ENCODE measurements at regions not wholly inside any gene's neighbourhood (a gene's known extent, or its start where the extent isn't known, plus 50 kb on each side); places are given as distances from the start of the nearest gene placed in this dataset.
"Not testable (repeated sequence)": the region's sequence is repeated elsewhere in the genome, so short reads cannot be mapped to it uniquely, and the experiment has no call there.

- no peak for TF ChIP-seq ARNTL (CRISPR knock-in tag; IDR thresholded peaks at IDR 0.05; ENCODE audit: borderline replicate concordance, low read depth)
Observed at GRCh38 chr5:94057655-94058054, 316.3 kb upstream of the POU5F2 start (continued).

- TF ChIP-seq TOX (CRISPR knock-in tag; IDR thresholded peaks at IDR 0.05; ENCODE audit: borderline replicate concordance) (no peak), CSRNP3 (CRISPR knock-in tag; IDR thresholded peaks at IDR 0.05) (no peak), ARNTL (CRISPR knock-in tag; IDR thresholded peaks at IDR 0.05; ENCODE audit: borderline replicate concordance, low read depth) (no peak), ZNF565 (CRISPR knock-in tag; conservative IDR thresholded peaks at IDR 0.05; ENCODE audit: low read depth) (no peak), PPARA (CRISPR knock-in tag; IDR thresholded peaks at IDR 0.05; ENCODE audit: borderline replicate concordance) (no peak)
- ATAC-seq: no peak
Observed at GRCh38 chr5:94057217-94057616, 315.8 kb upstream of the POU5F2 start.

DNA sequence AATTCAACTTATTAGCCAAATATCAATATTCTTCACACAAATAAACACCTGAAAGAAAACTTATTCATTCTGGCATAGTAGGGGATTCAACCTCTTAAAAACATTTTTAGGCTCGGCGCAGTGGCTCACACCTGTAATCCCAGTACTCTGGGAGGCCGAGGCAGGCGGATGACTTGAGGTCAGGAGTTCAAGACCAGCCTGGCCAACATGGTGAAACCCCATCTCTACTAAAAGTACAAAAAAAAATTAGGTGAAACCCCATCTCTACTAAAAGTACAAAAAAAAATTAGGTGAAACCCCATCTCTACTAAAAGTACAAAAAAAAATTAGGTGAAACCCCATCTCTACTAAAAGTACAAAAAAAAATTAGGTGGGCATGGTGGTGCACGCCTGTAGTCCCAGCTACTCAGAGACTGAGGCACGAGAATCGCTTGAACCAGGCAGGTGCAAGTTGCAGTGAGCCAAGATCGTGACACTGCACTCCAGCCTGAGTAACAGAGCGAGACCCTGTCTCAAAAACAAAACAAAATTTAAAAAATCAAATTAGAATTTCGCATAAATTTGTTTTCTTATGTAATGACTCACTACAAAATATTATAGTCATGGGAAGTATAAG, 308.0 kb upstream of the POU5F2 start:
- ATAC-seq: not testable (repeated sequence)

- no peak for ATAC-seq
- TF ChIP-seq, protein P1, sequence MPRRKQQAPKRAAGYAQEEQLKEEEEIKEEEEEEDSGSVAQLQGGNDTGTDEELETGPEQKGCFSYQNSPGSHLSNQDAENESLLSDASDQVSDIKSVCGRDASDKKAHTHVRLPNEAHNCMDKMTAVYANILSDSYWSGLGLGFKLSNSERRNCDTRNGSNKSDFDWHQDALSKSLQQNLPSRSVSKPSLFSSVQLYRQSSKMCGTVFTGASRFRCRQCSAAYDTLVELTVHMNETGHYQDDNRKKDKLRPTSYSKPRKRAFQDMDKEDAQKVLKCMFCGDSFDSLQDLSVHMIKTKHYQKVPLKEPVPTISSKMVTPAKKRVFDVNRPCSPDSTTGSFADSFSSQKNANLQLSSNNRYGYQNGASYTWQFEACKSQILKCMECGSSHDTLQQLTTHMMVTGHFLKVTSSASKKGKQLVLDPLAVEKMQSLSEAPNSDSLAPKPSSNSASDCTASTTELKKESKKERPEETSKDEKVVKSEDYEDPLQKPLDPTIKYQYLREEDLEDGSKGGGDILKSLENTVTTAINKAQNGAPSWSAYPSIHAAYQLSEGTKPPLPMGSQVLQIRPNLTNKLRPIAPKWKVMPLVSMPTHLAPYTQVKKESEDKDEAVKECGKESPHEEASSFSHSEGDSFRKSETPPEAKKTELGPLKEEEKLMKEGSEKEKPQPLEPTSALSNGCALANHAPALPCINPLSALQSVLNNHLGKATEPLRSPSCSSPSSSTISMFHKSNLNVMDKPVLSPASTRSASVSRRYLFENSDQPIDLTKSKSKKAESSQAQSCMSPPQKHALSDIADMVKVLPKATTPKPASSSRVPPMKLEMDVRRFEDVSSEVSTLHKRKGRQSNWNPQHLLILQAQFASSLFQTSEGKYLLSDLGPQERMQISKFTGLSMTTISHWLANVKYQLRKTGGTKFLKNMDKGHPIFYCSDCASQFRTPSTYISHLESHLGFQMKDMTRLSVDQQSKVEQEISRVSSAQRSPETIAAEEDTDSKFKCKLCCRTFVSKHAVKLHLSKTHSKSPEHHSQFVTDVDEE (CRISPR knock-in tag; IDR thresholded peaks at IDR 0.05): no peak
- no peak for TF ChIP-seq BACH2 (CRISPR knock-in tag; IDR thresholded peaks at IDR 0.05; ENCODE audit: borderline replicate concordance)
- no peak for TF ChIP-seq ARNTL (CRISPR knock-in tag; IDR thresholded peaks at IDR 0.05; ENCODE audit: borderline replicate concordance, low read depth)
- no peak for TF ChIP-seq CSDC2 (CRISPR knock-in tag; IDR thresholded peaks at IDR 0.05)
- TF ChIP-seq ZNF565 (CRISPR knock-in tag; conservative IDR thresholded peaks at IDR 0.05; ENCODE audit: low read depth): no peak
- no peak for TF ChIP-seq CSRNP3 (CRISPR knock-in tag; IDR thresholded peaks at IDR 0.05)
- no peak for TF ChIP-seq PPARA (CRISPR knock-in tag; IDR thresholded peaks at IDR 0.05; ENCODE audit: borderline replicate concordance)
- no peak for TF ChIP-seq POU6F1 (CRISPR knock-in tag; IDR thresholded peaks at IDR 0.05; ENCODE audit: borderline replicate concordance, low read depth)
- TF ChIP-seq GLIS3 (CRISPR knock-in tag; IDR thresholded peaks at IDR 0.05): no peak
- TF ChIP-seq ZNF8 (CRISPR knock-in tag; IDR thresholded peaks at IDR 0.05): no peak
- TF ChIP-seq, protein P2, sequence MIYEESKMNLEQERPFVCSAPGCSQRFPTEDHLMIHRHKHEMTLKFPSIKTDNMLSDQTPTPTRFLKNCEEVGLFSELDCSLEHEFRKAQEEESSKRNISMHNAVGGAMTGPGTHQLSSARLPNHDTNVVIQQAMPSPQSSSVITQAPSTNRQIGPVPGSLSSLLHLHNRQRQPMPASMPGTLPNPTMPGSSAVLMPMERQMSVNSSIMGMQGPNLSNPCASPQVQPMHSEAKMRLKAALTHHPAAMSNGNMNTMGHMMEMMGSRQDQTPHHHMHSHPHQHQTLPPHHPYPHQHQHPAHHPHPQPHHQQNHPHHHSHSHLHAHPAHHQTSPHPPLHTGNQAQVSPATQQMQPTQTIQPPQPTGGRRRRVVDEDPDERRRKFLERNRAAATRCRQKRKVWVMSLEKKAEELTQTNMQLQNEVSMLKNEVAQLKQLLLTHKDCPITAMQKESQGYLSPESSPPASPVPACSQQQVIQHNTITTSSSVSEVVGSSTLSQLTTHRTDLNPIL (CRISPR knock-in tag; IDR thresholded peaks at IDR 0.05; ENCODE audit: low read depth): no peak
Observed at GRCh38 chr5:94045839-94046782, 304.7 kb upstream of the POU5F2 start.

GRCh38 chr5:94043311-94043710, 301.9 kb upstream of the POU5F2 start:
- ATAC-seq: no peak
- TF ChIP-seq ZNF8 (CRISPR knock-in tag; IDR thresholded peaks at IDR 0.05): no peak
- no peak for TF ChIP-seq ESRRG (CRISPR knock-in tag; IDR thresholded peaks at IDR 0.05)
- no peak for TF ChIP-seq ZC3H10 (CRISPR knock-in tag; IDR thresholded peaks at IDR 0.05)
- TF ChIP-seq, protein P2 (CRISPR knock-in tag; IDR thresholded peaks at IDR 0.05; ENCODE audit: low read depth): no peak
- TF ChIP-seq TCF4 (CRISPR knock-in tag; IDR thresholded peaks at IDR 0.05; ENCODE audit: borderline replicate concordance): no peak
- TF ChIP-seq ARNTL (CRISPR knock-in tag; IDR thresholded peaks at IDR 0.05; ENCODE audit: borderline replicate concordance, low read depth): no peak
- TF ChIP-seq GLIS3 (CRISPR knock-in tag; IDR thresholded peaks at IDR 0.05): no peak
- TF ChIP-seq CSDC2 (CRISPR knock-in tag; IDR thresholded peaks at IDR 0.05): no peak
- no peak for TF ChIP-seq PPARA (CRISPR knock-in tag; IDR thresholded peaks at IDR 0.05; ENCODE audit: borderline replicate concordance)
- TF ChIP-seq, protein P1 (CRISPR knock-in tag; IDR thresholded peaks at IDR 0.05): no peak
- no peak for TF ChIP-seq ISL1 (CRISPR knock-in tag; IDR thresholded peaks at IDR 0.05)
